GM12878 (cell line): ENCODE measurements at regions not wholly inside any gene's neighbourhood (a gene's known extent, or its start where the extent isn't known, plus 50 kb on each side); places are given as distances from the start of the nearest gene placed in this dataset.
"Not testable (repeated sequence)": the region's sequence is repeated elsewhere in the genome, so short reads cannot be mapped to it uniquely, and the experiment has no call there.

Source experiments
- ATAC-seq: fragments of 200-7000 bp; cut with Tn5 transposase; 3 replicates; pipeline ENCODE4 v1.9.1; 2020; ENCODE audit warnings: mild to moderate bottlenecking, moderate library complexity
- BruUV-seq: library from RNA; stranded (reverse); fragments of 400-500 nt; replicated peaks from 2 replicates; lab custom pipeline; 2021; lab: Mats Ljungman, UMichigan
- CTCF ChIA-PET: fragments of 300-600 bp; sonication (Branson Sonifier 250); formaldehyde crosslinking; extraction: SDS; loops from one replicate; lab custom pipeline; 2021; ENCODE audit warnings: inconsistent platforms; lab: Yijun Ruan, JAX
- POLR2A ChIA-PET: fragments of 350-600 bp; formaldehyde crosslinking; extraction: SDS; loops from one replicate; lab custom pipeline; 2021; ENCODE audit warnings: inconsistent platforms; lab: Charles Lee
- RAD21 ChIA-PET: fragments of 300-600 bp; sonication (Branson Sonifier 250); formaldehyde crosslinking; loops from one replicate; lab custom pipeline; 2023; ENCODE audit warnings: antibody characterized with exemption; ENCODE audit not compliant: unreplicated experiment; lab: Charles Lee
- SMC1A ChIA-PET: fragments of 300-600 bp; sonication (Branson Sonifier 250); formaldehyde crosslinking; loops from one replicate; lab custom pipeline; 2023; ENCODE audit not compliant: unreplicated experiment, uncharacterized antibody; lab: Charles Lee
- DNase-seq: peaks from one replicate; pipeline ENCODE4 v3.0.0-alpha.2; 2011; ENCODE audit warnings: low read depth, low spot score
- FAIRE-seq: peaks from 3 replicates; lab custom pipeline; 2011; peaks lifted over from hg19 to GRCh38; lab: Jason Lieb, UNC
- H2AFZ ChIP-seq: 2 replicates; pipeline ENCODE4 v1.6.0; 2011; ENCODE audit warnings: low read depth, low read length, control low read depth; ENCODE audit not compliant: control insufficient read depth
- H3K27ac ChIP-seq: 2 replicates; pipeline ENCODE4 v1.5.1; 2011; ENCODE audit warnings: control low read depth; ENCODE audit not compliant: control insufficient read depth, insufficient read depth
- H3K27me3 ChIP-seq, 2 experiments: replicated peaks in 1 of 2; 2 replicates each; pipeline versions ENCODE4 v1.6.0 to v1.6.1; 2011; ENCODE audit warnings: low read length in 1 of 2; ENCODE audit not compliant: control insufficient read depth in 2 of 2, insufficient read depth in 2 of 2
- H3K36me3 ChIP-seq, 2 experiments: 2 replicates each; pipeline ENCODE4 v1.5.1; 2011; ENCODE audit warnings: low read length in 1 of 2; ENCODE audit not compliant: control insufficient read depth in 2 of 2, insufficient read depth in 2 of 2
- H3K4me1 ChIP-seq: 2 replicates; pipeline ENCODE4 v1.6.1; 2011; ENCODE audit warnings: mild to moderate bottlenecking, low read length, moderate library complexity, mixed read lengths; ENCODE audit not compliant: control insufficient read depth, insufficient read depth
- H3K4me2 ChIP-seq: 2 replicates; pipeline ENCODE4 v1.6.0; 2011; ENCODE audit warnings: control low read depth; ENCODE audit not compliant: control insufficient read depth, insufficient read depth
- H3K4me3 ChIP-seq: fragments of 200-600 bp; sonication (generic); 2 replicates; pipeline ENCODE4 v1.5.1; 2016
- H3K79me2 ChIP-seq: 2 replicates; pipeline ENCODE4 v1.6.0; 2011; ENCODE audit warnings: low read length; ENCODE audit not compliant: control insufficient read depth, insufficient read depth
- H3K9ac ChIP-seq: 2 replicates; pipeline ENCODE4 v1.8.0; 2011; ENCODE audit warnings: low read length, control low read depth, mixed read lengths; ENCODE audit not compliant: control insufficient read depth, insufficient read depth
- H3K9me3 ChIP-seq: replicated peaks from 3 replicates; pipeline ENCODE4 v1.5.1; 2011; ENCODE audit warnings: mild to moderate bottlenecking, low read length; ENCODE audit not compliant: control insufficient read depth, insufficient read depth
- H4K20me1 ChIP-seq: 2 replicates; pipeline ENCODE4 v1.6.0; 2011; ENCODE audit not compliant: control insufficient read depth, insufficient read depth
- WGBS: methylation state at CpG from one replicate; pipeline ENCODE4 v1.1.6; 2016; ENCODE audit warnings: low lambda C conversion rate; ENCODE audit not compliant: insufficient replicate concordance, insufficient coverage; ENCODE audit errors: missing lambda C conversion rate; 5-methylcytosine and 5-hydroxymethylcytosine counted together
- in situ Hi-C: fragments of 300-500 bp; cut with MboI; formaldehyde crosslinking; loops from 9 replicates; pipeline ENCODE4 v1.14.3; 2018; ENCODE audit warnings: mixed read lengths
- intact Hi-C: fragments of 100-400 bp; cut with micrococcal nuclease; formaldehyde crosslinking; loops from one replicate; pipeline ENCODE4 v1.14.2; 2022; ENCODE audit not compliant: unreplicated experiment

- 46% methylated on average over 4 of the region's 5 CpGs for WGBS
- H4K20me1 ChIP-seq, H2AFZ ChIP-seq, H3K36me3 ChIP-seq, H3K27ac ChIP-seq, H3K27me3 ChIP-seq, CTCF ChIA-PET, SMC1A ChIA-PET, DNase-seq, H3K9me3 ChIP-seq, RAD21 ChIA-PET, H3K4me2 ChIP-seq, in situ Hi-C loops, H3K79me2 ChIP-seq, H3K4me3 ChIP-seq, POLR2A ChIA-PET, intact Hi-C loops, FAIRE-seq, BruUV-seq, H3K9ac ChIP-seq, H3K4me1 ChIP-seq: not testable (repeated sequence)
- peak; percentile 54 for ATAC-seq
These were observed 227.1 kb upstream of the NBPF12 start for GRCh38 chr1:146710838-146711521.

- in situ Hi-C loops, SMC1A ChIA-PET, DNase-seq, ATAC-seq, H3K4me1 ChIP-seq, H2AFZ ChIP-seq, H3K27me3 ChIP-seq, CTCF ChIA-PET, intact Hi-C loops, H3K9me3 ChIP-seq, H3K9ac ChIP-seq, H3K4me3 ChIP-seq, H3K36me3 ChIP-seq, H3K27ac ChIP-seq, RAD21 ChIA-PET, BruUV-seq, H3K4me2 ChIP-seq, POLR2A ChIA-PET, H4K20me1 ChIP-seq, H3K79me2 ChIP-seq, FAIRE-seq: not testable (repeated sequence)
- WGBS, result 73% methylated on average over 1 of the region's 1 CpG
These were observed 228.8 kb upstream of the NBPF12 start for GRCh38 chr1:146709302-146709701.

- BruUV-seq, H3K4me1 ChIP-seq, in situ Hi-C loops, intact Hi-C loops, H3K4me2 ChIP-seq, DNase-seq, H3K79me2 ChIP-seq, H3K4me3 ChIP-seq, H4K20me1 ChIP-seq, POLR2A ChIA-PET, SMC1A ChIA-PET, H3K27me3 ChIP-seq, ATAC-seq, RAD21 ChIA-PET, CTCF ChIA-PET, H3K27ac ChIP-seq, FAIRE-seq, H3K9me3 ChIP-seq, H3K36me3 ChIP-seq, H2AFZ ChIP-seq, H3K9ac ChIP-seq: not testable (repeated sequence)
- 3% methylated on average over 2 of the region's 2 CpGs for WGBS
These were observed 233.9 kb upstream of the NBPF12 start for GRCh38 chr1:146704162-146704724.

GRCh38 chr1:146701320-146701719 lies 236.8 kb upstream of the NBPF12 start:
- H3K9me3 ChIP-seq, SMC1A ChIA-PET, in situ Hi-C loops, POLR2A ChIA-PET, H3K4me2 ChIP-seq, H3K36me3 ChIP-seq, DNase-seq, intact Hi-C loops, H3K27me3 ChIP-seq, H3K27ac ChIP-seq, CTCF ChIA-PET, ATAC-seq, H3K4me1 ChIP-seq, H3K79me2 ChIP-seq, H4K20me1 ChIP-seq, H3K9ac ChIP-seq, H3K4me3 ChIP-seq, H2AFZ ChIP-seq, FAIRE-seq, RAD21 ChIA-PET, BruUV-seq: not testable (repeated sequence)
- no CpG with 5 or more reads among the region's 1 CpG for WGBS
